ENCODE measurements at regions not wholly inside any gene's neighbourhood (a gene's known extent, or its start where the extent isn't known, plus 50 kb on each side); places are given as distances from the start of the nearest gene placed in this dataset.
"Not testable (repeated sequence)": the region's sequence is repeated elsewhere in the genome, so short reads cannot be mapped to it uniquely, and the experiment has no call there.

DNA sequence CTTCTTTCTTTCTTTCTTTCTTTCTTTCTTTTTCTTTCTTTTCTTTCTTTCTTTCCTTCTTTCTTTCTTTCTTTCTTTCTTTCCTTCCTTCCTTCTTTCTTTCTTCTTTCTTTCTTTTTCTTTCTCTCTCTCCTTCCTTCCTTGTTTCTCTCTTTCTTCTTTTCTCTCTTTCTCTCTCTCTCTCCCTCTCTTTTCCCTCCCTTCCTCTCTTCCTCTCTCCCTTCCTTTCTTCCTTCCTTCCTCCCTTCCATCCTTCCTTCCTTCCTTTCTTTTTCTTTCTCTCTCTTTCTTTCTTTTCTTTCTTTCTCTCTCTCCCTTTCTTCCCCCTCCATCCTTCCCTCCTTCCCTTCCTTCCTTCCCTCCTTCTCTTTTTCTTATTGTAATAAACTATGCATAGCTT is 105.5 kb downstream of the ZBTB18 start:
- DNase-seq (ENCODE audit: extremely low read depth in 1 of 2, low read depth in 1 of 2), result not testable (repeated sequence)

DNA sequence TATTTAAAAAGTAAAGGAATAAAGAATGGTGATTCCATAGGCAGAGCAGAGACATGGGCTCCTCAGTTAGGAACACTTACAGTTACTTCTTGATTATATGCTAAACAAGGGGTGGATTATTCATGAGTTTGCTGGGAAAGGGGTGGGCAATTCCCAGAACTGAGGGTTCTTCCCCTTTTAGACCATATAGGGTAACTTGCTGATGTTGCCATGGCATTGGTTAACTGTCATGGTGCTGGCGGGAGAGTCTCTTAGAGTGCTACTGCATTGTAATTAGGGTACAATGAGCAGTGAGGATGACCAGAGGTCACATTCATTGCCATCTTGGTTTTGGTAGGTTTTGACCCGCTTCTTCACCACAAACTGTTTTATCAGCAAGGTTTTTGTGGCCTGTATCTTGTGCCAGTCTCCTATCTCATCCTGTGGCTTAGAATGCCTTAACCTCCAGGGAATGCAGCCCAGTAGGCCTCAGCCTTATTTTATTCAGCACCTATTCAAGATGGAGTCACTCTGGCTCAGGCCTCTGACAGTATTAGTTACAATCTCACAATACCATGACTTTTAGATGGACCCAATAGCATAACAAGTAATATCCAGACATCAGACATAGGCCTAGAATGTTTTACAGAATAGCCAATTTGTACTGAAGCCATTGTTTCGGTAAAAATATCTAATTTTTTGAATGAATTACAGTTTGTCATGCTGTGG is 106.8 kb downstream of the ZBTB18 start:
- DNase-seq (ENCODE audit: extremely low read depth in 1 of 2, low read depth in 1 of 2), result no peak

DNA sequence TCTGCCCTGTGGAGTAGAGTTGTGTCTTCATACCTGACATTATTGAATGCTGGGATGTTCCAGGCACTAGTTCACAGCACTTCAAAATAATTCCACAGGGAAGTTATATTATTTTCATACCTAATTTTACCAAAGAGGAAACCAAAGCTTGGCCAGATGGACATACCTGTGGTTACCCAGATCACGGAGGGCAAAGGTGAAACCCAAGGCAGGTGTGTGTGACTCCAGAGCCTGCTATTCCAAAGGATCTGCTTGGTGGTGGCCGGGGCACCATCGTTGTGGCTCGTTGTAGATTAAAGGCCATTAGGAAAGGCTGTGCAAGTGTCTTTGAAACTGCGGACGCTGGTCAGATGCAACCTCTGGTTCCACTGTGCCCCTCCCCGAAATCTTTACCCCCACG is 108.6 kb downstream of the ZBTB18 start:
- DNase-seq (ENCODE audit: extremely low read depth in 1 of 2, low read depth in 1 of 2), result no peak

DNA sequence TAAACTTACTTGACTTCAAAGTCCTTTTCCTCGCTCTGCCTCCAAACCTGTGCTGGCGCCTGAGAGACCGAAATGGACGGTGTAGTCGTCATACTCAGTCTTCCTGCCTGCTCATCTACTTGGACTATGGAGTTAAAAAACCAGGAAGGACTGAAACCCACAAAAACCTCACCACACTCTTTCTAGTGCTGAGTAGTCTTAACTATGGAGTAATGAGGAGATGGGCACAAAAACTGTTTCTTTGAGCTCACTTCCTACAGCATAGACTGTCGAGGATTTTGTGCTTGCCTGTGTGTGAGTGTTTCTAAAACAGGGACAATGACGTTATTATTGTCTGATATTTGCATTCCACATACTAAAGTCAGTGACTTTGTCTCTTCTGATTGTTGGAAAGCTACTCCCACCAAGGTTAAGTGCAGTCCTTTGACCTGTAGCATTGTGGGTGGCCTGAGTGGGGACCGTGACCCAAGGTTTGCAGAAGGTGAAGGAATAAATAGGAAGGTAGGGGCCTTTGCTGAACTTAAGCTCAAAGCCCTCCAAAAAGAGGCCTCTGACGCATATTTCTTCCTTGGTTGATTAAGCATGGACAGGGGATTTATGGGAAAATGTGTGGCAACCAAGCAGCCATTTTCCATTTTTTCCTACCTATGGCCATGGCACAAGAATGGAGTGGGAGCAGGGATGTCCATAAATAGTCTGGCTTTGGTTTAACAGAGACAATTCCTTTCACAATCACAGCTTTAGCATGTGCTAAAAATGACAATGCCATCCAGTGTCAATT is 109.6 kb downstream of the ZBTB18 start:
- DNase-seq (ENCODE audit: extremely low read depth in 1 of 2, low read depth in 1 of 2), result no peak

DNA sequence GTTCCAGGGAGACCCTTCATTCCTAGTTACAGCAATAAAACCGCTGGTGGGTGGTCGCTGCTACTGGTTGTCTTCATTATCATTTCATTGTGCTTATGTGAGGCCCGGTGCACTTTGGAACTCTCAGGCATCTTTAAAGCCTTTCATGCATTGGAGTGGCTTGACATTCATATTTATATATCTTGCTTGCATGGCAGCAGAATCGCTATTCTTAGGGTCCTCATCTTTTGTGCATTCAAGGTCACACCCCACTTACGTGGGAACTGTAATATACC is 110.1 kb downstream of the ZBTB18 start:
- no peak for DNase-seq (ENCODE audit: extremely low read depth in 1 of 2, low read depth in 1 of 2)

DNA sequence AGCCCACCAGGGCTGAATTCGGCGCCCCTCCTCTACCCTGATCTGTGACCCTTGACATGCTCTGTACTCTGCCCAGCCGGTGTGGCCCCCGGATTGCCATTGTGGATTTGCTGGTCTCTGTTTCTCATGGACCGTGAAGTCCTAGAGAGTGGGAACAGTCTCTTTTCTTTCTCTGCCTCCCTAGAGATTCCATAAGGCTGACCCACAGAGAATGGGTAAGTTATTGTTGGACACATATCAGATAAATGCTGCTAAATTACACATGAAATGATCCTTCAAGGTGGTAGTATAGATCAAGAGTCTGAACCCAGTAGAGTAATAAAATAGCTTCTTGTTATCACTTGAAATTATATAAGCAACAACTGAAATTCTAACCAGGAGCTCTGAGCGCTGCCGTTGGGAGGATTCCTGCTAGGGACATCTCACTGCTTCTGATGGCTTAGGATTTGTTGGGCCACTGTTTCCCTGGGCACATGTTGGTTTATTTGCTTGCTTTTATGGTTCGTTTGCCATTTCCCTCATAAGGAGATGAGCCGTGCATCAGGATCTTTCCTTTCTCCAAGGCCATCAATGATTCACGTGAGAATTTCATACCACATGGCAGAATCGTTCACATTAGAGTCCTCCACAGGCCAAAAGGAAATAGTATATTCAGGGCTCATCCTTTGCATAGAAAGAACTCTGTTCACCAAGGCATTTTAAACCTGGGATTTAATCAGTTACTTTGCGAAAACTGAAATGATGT is 111.9 kb downstream of the ZBTB18 start:
- no peak for DNase-seq (ENCODE audit: extremely low read depth in 1 of 2, low read depth in 1 of 2)

DNA sequence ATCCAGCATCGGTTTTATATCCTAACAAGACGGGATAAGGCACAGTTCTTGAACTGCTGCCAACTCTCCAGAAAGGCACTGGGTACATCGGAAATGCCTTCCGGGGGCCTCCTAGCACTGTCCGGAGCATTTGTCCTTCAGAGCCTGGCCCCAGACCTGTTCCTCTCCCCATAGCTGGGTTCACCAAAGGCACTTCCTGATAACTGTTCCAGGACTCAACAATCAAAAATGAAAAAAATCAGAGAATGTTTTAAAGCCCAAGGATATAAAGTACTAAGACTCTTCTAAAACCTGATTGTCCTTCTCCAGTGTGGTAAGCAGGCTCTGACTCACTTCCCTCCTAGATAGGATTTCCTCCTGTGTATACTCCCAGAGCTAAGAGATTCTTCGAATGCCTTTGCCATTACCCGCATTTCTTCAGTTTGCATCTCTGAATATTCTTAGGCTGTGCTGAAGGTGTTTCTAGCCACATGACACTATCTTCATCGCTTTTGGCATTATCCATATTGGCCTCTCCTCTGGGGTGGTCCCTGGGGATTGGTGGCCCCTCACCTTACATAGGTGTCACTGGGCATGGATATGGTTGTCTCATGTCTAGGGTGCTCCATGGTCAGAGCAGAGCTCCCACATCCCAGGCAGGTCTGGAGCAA is 112.9 kb downstream of the ZBTB18 start:
- no peak for DNase-seq (ENCODE audit: extremely low read depth in 1 of 2, low read depth in 1 of 2)

DNA sequence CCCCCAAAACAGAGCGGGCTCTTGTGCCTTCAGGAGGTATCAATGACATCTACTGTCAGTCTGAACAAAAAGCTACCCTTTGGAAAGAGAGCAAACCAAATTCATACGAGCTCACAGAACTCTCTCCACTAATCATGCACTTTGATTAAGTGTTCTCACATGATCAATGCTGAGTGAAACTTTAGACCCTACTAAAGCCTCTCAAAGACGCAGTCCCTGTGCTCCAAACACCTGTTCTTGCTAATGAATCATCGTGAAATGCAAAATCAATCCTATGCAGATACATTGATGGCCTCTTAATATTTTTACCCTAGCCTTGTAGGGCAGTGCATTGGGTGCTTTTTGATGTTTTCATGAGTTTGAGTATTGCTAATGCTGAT is 113.4 kb downstream of the ZBTB18 start:
- DNase-seq (ENCODE audit: extremely low read depth in 1 of 2, low read depth in 1 of 2), result no peak

DNA sequence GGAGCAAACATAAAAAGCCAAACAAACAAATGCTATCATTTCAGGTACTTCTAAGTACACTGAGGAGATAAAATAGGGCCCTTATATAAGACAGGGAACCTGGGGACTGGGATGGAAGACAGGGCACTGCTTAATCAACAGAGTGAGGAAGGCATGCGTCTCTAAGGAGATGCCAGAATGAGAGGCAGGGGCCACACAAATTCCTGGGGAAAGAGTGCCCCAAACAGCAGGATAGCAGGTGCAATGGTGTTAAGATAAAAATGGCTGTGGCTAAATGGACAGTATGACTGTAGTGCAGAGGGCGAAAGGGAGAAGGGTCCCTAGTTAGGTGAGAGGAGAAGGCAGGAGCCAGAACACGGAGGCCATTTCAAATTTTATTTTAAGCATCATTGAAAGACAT is 113.9 kb downstream of the ZBTB18 start:
- no peak for DNase-seq (ENCODE audit: extremely low read depth in 1 of 2, low read depth in 1 of 2)

DNA sequence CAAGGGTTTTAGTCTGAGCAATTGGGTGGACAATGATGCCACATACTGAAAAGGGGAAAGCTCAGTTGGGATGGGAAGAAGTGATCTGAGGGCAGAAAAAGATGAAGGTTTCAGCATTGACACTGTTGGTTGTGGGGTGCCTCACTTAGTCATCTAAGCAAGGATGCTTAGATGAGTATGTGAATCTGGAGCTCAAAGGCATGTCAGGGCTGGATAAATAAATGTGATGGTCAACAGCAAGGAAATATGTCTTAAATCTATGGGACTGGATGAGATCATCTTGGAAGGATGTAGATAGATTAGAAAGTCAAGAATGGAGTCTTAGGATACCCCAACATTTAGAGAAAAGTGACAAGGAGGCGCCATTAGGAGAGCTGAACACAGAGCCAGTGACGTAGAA is 114.6 kb downstream of the ZBTB18 start:
- no peak for DNase-seq (ENCODE audit: extremely low read depth in 1 of 2, low read depth in 1 of 2)

DNA sequence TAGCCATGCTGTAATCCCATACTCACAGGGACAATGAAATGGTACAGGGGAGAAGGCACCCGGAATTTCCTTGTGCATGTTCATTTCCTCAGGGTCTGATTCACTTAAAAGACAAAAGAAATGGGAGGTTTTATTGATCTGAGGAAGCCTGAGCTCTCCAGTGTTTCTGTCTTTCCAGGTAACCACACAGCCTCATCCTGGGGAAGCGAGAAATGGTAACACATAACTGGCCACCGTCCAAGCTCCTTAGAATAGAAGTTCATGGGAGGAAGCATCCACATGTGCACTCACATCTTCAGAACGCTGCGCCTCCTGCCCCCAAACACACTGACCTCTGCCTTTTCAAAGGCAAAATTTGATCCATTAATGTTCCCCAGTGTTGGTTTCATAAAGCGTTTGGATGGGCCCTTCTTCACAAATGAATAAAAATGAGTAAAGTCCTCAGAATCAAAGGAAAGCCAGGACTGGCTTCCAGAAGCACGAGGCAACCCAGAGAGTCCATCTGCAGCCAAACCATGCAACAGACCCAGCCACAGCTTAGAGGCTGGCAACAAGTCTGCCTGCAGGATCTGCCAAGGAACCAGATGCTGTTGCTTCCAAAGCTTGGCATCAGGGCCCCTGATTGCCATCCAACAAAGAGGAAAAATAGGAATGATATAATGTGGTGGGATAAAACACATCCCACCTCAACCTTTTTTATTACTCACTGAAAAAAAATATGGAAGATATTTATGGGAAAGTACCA is 120.3 kb downstream of the ZBTB18 start:
- DNase-seq (ENCODE audit: extremely low read depth in 1 of 2, low read depth in 1 of 2), result no peak

DNA sequence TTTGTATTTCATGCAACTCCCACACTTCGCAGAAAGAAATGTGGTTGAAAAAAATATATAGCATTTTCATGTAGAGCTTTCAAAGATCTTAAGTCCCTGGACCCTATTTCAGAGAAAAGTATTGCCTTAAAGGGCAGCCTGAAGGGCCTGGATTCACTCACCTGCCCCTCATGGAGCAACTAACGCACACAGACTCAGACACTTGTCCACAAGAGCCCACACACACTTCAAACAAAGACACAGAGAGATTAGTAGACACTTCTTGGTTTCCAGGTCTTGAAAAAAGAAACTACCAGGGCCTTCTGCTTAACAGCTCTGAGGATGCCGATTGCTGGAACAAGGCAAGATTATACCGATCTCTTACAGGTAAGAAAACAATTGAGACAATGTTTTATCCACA is 122.2 kb downstream of the ZBTB18 start:
- DNase-seq (ENCODE audit: extremely low read depth in 1 of 2, low read depth in 1 of 2), result no peak

DNA sequence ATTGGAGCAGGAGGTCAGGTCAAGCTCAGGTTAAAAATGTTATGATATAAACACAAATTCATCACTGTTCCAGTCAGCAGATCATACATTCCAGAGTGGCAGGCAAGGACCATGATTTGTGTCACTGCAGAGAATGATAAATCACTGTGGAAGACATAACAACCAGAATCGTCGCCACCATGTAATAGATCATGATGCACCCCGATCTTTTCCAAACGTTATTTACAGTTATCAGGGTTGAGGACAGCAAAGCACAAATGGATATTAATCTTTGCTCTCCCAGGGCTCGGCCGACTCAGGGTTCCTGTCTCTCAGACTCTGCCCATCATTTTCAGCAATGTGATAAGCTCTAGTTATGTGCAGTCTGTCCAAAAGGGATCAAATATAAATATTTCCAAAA is 122.7 kb downstream of the ZBTB18 start:
- DNase-seq (ENCODE audit: extremely low read depth in 1 of 2, low read depth in 1 of 2), result no peak

DNA sequence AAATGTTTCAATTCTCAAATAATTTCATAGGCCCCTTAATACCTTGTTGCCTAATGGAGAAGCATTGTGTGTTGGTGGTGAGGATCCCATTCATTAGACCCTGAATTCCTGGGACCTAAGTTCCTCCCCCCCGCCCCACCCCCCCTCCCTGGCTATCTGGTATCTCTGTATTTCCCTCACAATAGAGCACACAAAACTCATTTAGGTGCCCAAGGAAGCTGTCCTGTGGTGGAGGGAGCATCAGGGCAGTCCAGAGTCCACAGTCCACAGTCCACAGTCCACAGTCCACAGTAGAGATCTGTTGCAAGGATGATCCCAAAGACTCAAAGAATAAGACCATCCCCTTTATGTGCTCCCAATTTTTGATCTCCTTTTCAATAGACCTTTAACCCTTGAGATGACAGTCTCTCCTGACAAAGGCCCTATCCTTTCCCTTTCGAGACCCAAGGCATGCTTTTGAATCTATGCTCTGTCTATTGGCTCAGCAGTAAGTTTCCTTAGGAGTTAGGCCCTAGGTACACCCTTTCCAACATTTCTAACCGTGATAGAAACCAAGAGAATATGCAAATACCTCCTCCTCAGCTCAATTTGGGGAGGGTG is 123.9 kb downstream of the ZBTB18 start:
- no peak for DNase-seq (ENCODE audit: extremely low read depth in 1 of 2, low read depth in 1 of 2)

DNA sequence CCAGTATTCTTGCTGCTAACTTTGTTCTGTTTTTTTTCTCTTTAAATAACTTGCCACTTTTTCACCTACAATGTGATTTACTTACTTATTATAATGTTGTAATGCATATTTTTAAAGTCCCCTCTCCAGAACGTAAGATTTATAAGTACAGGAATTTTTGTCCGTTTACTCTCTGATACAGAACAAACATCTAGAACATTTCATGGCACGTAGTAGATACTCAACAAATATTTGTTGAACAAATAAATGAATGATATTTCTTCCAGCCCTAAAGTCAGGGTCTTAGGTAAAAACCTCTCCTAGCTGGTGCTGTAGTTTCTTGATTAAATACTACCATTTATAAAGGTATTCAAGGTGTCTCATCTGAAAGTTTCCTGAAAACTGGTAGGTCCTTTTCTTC is 125.1 kb downstream of the ZBTB18 start:
- DNase-seq (ENCODE audit: extremely low read depth in 1 of 2, low read depth in 1 of 2), result no peak

DNA sequence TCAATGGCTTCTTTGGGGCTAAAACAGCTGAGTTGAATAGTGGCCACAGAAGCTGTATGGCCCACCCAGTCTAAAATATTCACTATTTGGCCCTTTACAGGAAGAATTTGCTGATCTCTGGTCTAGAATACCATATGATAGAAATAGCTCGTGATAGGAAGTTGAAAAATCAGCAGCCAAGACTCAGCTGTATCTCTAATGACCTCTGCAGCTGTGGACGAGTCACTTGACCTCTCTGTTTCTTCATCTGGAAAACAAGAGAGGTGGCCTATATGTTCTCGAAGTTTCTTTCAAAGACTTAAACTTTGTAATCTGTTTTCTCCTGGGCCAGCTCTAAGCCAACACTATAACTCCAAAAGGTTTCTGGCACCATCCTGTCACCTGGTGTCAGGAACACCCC is 129.2 kb downstream of the ZBTB18 start:
- DNase-seq (ENCODE audit: extremely low read depth in 1 of 2, low read depth in 1 of 2), result no peak

DNA sequence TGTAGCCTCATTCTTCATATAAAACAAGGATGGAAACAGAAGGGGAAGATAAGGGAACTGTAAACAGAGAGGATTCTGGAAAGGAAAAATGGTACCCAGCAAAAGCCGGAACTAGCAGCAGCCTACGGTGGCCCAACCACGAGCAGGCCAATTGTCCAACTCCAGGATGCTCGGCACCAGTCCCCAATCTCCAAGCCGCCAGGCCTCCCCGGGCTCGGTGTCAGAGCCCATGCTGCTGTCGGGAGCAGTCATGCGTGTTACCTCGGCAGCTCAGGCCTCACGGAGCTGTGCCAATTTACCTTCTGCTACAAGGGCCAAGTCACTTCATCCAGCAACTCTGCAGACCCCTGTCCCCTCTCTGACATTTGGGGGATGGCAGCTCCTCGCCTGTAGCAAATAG is 130.8 kb downstream of the ZBTB18 start:
- DNase-seq (ENCODE audit: extremely low read depth in 1 of 2, low read depth in 1 of 2), result no peak

DNA sequence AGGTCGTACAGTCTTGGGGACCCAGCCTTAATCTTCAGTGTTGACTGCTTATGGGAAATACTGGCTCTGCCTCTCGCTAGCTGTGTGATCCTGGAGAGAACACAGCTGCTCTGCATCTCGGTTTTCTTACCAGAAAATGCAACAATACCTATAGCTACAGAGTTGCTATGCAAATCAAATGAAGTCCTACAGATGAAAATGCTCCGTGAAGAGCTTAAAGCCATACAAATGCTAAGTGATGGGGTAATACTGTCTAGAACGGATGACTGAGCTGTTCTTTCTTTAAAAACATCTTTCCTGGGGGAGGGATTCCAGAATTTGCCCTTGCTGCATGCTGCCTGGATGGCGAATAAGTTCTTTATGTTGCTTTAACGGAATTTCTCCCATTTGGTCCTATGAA is 132.0 kb downstream of the ZBTB18 start:
- DNase-seq (ENCODE audit: extremely low read depth in 1 of 2, low read depth in 1 of 2), result no peak

DNA sequence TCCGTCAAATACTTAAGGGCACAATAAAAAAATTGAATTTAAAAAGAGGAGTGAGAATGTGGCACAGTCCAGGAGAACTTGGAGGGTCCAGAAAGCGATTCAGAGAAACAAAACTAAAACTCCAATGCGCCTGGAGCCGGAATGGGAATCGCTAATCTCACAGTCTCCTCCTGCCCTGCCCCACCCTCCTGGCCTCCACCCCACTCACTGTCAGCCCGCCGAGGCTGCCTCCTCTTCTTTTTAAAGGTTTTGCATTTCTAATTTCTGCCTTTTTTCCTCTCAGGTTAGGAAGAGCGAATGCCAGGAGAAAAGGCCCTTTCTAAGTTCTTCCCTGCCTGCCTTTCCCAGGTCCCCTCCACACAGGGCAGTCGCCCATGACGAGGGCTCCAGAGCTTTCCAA is 135.3 kb downstream of the ZBTB18 start:
- DNase-seq (ENCODE audit: extremely low read depth in 1 of 2, low read depth in 1 of 2), result no peak

DNA sequence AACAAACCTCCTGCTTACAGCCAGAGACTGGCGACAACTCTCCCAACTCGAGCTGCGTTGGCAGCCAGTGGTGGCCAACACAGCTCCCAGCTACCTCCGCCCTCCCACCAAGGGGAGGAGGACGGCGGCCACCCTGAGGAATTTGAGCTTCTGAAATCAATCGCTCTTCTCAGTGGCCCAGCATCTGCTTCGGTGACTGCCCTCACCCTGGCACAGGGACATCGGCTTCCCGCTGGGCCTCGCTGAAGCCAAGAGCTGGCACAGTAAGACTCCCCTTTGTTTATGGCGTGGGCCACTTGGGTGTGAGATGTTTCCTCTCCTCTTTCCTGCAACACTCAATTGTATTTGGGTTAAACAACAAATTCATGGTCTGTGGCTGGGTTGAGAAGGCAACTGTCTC is 136.2 kb downstream of the ZBTB18 start:
- no peak for DNase-seq (ENCODE audit: extremely low read depth in 1 of 2, low read depth in 1 of 2)

DNA sequence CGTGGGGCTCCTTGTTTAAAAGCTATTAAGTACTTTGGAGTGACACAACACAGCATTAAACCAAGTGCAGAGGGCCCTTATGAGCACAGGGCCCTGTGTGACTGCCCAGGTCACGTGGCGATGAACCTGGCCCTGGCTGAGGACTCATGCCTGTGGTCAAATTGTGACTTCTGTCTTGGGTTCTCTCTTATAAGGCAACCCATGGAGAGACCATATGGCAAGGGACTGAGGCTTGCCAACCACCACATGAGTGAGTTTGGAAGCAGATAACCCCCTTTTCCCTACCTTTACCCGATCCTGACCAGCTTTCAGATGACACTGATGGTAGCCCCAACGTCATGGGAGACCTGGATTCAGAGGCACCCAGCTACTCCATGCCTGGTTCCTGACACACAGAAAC is 140.5 kb downstream of the ZBTB18 start:
- DNase-seq (ENCODE audit: extremely low read depth in 1 of 2, low read depth in 1 of 2), result no peak

Data from activated CD8-positive, alpha-beta memory T cell treated with anti-CD3 and anti-CD28 coated beads for 1 hour (primary cell).